ENCODE measurements at regions not wholly inside any gene's neighbourhood (a gene's known extent, or its start where the extent isn't known, plus 50 kb on each side); places are given as distances from the start of the nearest gene placed in this dataset.

DNA sequence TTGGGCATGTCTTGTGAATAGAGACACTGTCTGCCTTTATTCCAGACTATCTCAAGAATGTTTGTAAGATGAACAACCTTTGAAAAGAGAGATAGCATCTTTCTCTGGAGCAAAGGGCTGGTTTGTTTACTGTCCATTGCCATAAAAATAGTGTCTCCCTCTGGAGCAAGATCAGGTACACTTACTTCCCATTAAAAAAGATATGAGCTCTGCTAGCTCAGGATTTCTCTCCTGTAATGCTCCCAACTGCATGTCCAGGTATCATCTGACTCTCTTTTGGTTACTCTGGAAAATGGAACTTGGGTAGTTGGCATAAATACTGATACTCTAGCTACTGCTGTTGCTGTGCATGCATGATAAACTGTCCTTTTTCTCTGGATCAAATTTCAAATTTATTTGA, 381.1 kb downstream of the TFEC start:
- no TSS peak for BruUV-seq (replicated peaks)
- ChIA-PET CTCF (no interaction called here), POLR2A (no interaction called here)
- H3K9me3 Mint-ChIP-seq (ENCODE audit: unreplicated experiment) = no peaks in the 10 kb centered on the region
- no peaks in the 10 kb centered on the region for H3K36me3 Mint-ChIP-seq (ENCODE audit: insufficient read depth, unreplicated experiment)
- intact Hi-C loops (cut with micrococcal nuclease) = no loop called here
- DNase-seq (ENCODE audit: unreplicated experiment) = no peak
- no peak overlapping the region for H3K27ac Mint-ChIP-seq (ENCODE audit: low read depth, unreplicated experiment)
- H3K4me1 Mint-ChIP-seq (ENCODE audit: insufficient read depth, unreplicated experiment) = no peaks in the 10 kb centered on the region
- H3K4me3 Mint-ChIP-seq (ENCODE audit: unreplicated experiment) = no peak overlapping the region
- peaks cover 69% of the 10 kb centered on the region for H3K27me3 Mint-ChIP-seq (ENCODE audit: insufficient read depth, unreplicated experiment)
- TF ChIP-seq, protein P1, sequence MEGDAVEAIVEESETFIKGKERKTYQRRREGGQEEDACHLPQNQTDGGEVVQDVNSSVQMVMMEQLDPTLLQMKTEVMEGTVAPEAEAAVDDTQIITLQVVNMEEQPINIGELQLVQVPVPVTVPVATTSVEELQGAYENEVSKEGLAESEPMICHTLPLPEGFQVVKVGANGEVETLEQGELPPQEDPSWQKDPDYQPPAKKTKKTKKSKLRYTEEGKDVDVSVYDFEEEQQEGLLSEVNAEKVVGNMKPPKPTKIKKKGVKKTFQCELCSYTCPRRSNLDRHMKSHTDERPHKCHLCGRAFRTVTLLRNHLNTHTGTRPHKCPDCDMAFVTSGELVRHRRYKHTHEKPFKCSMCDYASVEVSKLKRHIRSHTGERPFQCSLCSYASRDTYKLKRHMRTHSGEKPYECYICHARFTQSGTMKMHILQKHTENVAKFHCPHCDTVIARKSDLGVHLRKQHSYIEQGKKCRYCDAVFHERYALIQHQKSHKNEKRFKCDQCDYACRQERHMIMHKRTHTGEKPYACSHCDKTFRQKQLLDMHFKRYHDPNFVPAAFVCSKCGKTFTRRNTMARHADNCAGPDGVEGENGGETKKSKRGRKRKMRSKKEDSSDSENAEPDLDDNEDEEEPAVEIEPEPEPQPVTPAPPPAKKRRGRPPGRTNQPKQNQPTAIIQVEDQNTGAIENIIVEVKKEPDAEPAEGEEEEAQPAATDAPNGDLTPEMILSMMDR (IDR thresholded peaks at IDR 0.05; ENCODE audit: unreplicated experiment) = no peak

DNA sequence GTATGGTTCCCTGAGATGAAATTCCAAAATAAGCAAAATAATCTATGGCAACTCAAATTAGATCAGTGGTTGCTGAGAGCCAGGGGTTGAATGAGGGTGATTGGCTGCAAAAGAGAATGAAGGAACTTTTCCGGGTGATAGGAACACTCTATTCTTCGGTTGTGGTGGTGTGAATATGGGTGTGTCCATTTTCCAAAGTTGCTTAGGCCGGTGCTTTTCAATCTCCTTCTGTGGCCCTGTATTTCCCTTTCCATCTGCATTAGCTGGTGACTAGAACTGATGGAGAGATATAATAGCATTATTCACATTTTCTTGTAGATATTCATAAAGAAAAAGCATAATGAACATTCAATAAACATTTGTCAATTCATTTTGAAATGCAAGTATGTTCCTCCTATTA, 382.9 kb downstream of the TFEC start:
- no TSS peak for BruUV-seq (replicated peaks)
- ChIA-PET CTCF (no interaction called here), POLR2A (no interaction called here)
- H3K36me3 Mint-ChIP-seq (ENCODE audit: insufficient read depth, unreplicated experiment) = no peaks in the 10 kb centered on the region
- TF ChIP-seq, protein P1 (IDR thresholded peaks at IDR 0.05; ENCODE audit: unreplicated experiment) = no peak
- H3K4me3 Mint-ChIP-seq (ENCODE audit: unreplicated experiment) = no peak overlapping the region
- DNase-seq (ENCODE audit: unreplicated experiment) = no peak
- peaks cover 66% of the 10 kb centered on the region for H3K27me3 Mint-ChIP-seq (ENCODE audit: insufficient read depth, unreplicated experiment)
- no peaks in the 10 kb centered on the region for H3K4me1 Mint-ChIP-seq (ENCODE audit: insufficient read depth, unreplicated experiment)
- no peaks in the 10 kb centered on the region for H3K9me3 Mint-ChIP-seq (ENCODE audit: unreplicated experiment)
- intact Hi-C loops (cut with micrococcal nuclease) = no loop called here
- no peak overlapping the region for H3K27ac Mint-ChIP-seq (ENCODE audit: low read depth, unreplicated experiment)

DNA sequence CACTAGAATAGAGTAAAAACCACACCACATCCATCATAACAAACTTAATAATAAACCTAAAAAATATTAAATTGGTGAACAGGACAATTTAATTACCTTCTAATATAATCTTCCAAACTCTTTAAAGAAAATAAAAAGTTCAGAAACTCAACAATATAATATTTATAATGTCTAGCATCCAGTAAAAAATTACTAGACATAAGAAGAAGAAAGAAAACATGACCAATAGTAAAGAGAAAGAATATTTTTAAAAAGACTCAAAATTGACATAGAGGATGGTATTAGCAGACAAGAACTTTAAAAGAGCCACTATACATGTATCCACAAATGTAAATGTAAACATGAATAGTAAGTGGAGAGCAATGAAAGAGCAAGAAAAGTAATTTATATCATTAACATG, 388.4 kb downstream of the TFEC start:
- Mint-ChIP-seq H3K27ac (ENCODE audit: low read depth, unreplicated experiment) (no peak overlapping the region), H3K4me1 (ENCODE audit: insufficient read depth, unreplicated experiment) (no peaks in the 10 kb centered on the region), H3K9me3 (ENCODE audit: unreplicated experiment) (no peaks in the 10 kb centered on the region), H3K36me3 (ENCODE audit: insufficient read depth, unreplicated experiment) (no peaks in the 10 kb centered on the region), H3K4me3 (ENCODE audit: unreplicated experiment) (no peak overlapping the region), H3K27me3 (ENCODE audit: insufficient read depth, unreplicated experiment) (peaks cover 72% of the 10 kb centered on the region)
- BruUV-seq (replicated peaks) = no TSS peak
- intact Hi-C loops (cut with micrococcal nuclease) = no loop called here
- no peak for DNase-seq (ENCODE audit: unreplicated experiment)
- ChIA-PET POLR2A (no interaction called here), CTCF (no interaction called here)
- TF ChIP-seq, protein P1 (IDR thresholded peaks at IDR 0.05; ENCODE audit: unreplicated experiment) = no peak

DNA sequence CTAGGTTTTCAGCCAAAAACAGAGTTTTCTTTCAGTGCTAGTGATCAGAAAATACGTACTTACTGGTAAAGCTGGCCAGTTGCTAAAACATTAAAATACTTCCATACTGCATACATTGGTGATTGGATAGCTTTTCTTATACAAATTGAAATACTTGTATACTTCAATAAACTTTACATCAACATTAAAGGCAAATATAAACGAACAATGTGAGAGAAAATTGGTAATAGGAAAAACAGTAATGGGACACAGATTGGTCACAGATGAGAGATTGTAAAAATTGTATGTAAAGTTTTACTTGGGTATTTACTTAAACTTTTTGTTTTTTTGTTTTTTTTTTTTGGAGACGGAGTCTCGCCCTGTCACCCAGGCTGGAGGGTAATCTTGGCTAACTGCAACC, 391.7 kb downstream of the TFEC start:
- DNase-seq (ENCODE audit: unreplicated experiment) = no peak
- Mint-ChIP-seq H3K4me3 (ENCODE audit: unreplicated experiment) (no peak overlapping the region), H3K9me3 (ENCODE audit: unreplicated experiment) (no peaks in the 10 kb centered on the region), H3K27ac (ENCODE audit: low read depth, unreplicated experiment) (no peak overlapping the region), H3K4me1 (ENCODE audit: insufficient read depth, unreplicated experiment) (no peaks in the 10 kb centered on the region), H3K27me3 (ENCODE audit: insufficient read depth, unreplicated experiment) (peaks cover 78% of the 10 kb centered on the region), H3K36me3 (ENCODE audit: insufficient read depth, unreplicated experiment) (no peaks in the 10 kb centered on the region)
- TF ChIP-seq, protein P1 (IDR thresholded peaks at IDR 0.05; ENCODE audit: unreplicated experiment) = no peak
- BruUV-seq (replicated peaks) = no TSS peak
- intact Hi-C loops (cut with micrococcal nuclease) = no loop called here
- POLR2A ChIA-PET = no interaction called here
- CTCF ChIA-PET = interaction anchor here (1.1 kb wide), 1 partner anchor 772 kb away, joined by 4 read pairs; no protein-coding TSS in a partner anchor
